H1 (cell line): ENCODE measurements at regions not wholly inside any gene's neighbourhood (a gene's known extent, or its start where the extent isn't known, plus 50 kb on each side); places are given as distances from the start of the nearest gene placed in this dataset.

Source experiments
- CEBPB ChIP-seq: IDR thresholded peaks from 2 replicates; pipeline ENCODE4 v1.6.1; 2012; ENCODE audit warnings: low read depth, low read length
- FOSL1 ChIP-seq: IDR thresholded peaks from 2 replicates; pipeline ENCODE4 v1.6.1; 2011; ENCODE audit warnings: mild to moderate bottlenecking, low read depth, low read length, moderate library complexity; ENCODE audit not compliant: insufficient read depth
- NANOG ChIP-seq: IDR thresholded peaks from 2 replicates; pipeline ENCODE4 v1.6.1; 2011; ENCODE audit warnings: low read length, low read depth, mild to moderate bottlenecking, inconsistent platforms; ENCODE audit not compliant: insufficient read depth, poor library complexity, severe bottlenecking
- SIX5 ChIP-seq: IDR thresholded peaks from 2 replicates; pipeline ENCODE4 v1.6.1; 2011; ENCODE audit warnings: mild to moderate bottlenecking, low read depth, low read length
- TAF1 ChIP-seq: IDR thresholded peaks from 2 replicates; pipeline ENCODE4 v1.6.1; 2011; ENCODE audit warnings: mild to moderate bottlenecking, low read depth, low read length
- TEAD4 ChIP-seq: IDR thresholded peaks from 2 replicates; pipeline ENCODE4 v1.6.1; 2012; ENCODE audit warnings: low read depth, low read length, inconsistent platforms, mixed read lengths

- TF ChIP-seq CEBPB (no peak), TEAD4 (no peak), FOSL1 (no peak), SIX5 (no peak), NANOG (no peak), TAF1 (no peak)
Measured at GRCh38 chr4:145396581-145396980, 85.1 kb upstream of the SMAD1 start (continued).
